GF-D8 (cell line): ENCODE measurements at regions not wholly inside any gene's neighbourhood (a gene's known extent, or its start where the extent isn't known, plus 50 kb on each side); places are given as distances from the start of the nearest gene placed in this dataset.
"Not testable (repeated sequence)": the region's sequence is repeated elsewhere in the genome, so short reads cannot be mapped to it uniquely, and the experiment has no call there.

Experiments used
- DNase-seq: peaks from one replicate; lab custom pipeline; 2025; lab: John Stamatoyannopoulos, UW

- not testable (repeated sequence) for DNase-seq
Observed at GRCh38 chr15:30688684-30689083, 62.8 kb downstream of the ARHGAP11B start.

DNA sequence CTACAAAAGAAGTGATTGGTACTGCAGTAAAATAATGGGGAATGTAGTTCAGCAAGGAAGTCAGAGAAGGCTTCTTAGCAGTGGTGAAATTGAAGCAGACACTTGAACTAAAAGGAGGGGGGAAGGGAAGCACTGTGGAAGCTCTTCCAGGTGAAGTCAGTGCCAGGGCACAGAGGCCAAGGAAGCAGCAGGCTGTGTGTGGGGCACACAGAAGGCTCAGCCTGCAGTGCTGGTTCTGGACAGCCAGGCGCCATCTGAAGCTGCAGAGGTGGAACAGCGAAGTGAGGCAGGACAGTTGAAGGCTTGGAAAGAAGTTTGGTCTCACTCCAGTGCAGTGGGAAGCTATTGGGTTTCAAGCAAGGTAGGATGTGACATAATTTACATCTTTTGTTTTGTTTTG lies 64.2 kb downstream of the ARHGAP11B start:
- not testable (repeated sequence) for DNase-seq

- not testable (repeated sequence) for DNase-seq
Observed at GRCh38 chr15:30695811-30696210, 69.9 kb downstream of the ARHGAP11B start.

DNA sequence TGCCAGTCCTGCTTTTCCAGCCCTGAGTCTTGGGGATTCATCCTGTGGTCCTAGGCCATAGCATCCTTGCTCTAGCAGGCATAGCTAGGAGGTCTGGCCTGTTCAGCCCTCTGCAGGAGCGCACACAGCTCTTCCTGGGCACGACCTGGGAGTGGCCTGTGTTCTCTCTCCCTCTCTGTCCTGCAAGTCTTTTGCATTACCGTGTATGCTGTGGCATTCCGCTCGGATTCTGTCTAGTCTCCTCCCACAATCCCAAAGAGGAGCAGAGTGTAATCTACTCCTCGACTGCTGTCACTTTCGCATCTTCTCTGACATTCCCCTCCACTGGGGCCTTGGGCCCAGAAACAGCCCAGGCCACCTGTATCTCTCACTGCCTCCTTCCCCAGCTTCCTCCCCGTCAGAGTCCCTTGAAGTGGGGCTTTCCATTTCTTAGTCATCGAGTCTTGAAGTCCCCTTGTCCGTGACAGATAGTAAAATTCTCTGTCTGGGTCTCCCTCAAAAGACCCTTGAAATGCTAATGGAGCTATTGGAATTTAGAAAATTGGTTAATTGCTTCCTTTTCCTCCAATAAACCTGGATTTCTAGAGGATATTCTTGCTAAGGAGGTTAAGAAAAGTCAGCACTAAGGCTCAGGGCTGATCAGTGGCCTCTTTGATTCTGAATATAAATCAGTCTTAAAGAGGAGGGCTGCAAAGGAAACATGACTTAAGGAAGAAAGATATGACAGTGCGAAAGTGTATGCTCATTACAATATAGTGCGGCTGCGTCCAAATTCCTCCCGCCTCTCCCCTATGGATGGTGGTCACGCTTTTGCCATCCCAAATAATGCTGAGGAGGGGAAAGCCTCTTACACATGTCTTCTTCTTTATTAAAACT lies 70.7 kb downstream of the ARHGAP11B start:
- not testable (repeated sequence) for DNase-seq

DNA sequence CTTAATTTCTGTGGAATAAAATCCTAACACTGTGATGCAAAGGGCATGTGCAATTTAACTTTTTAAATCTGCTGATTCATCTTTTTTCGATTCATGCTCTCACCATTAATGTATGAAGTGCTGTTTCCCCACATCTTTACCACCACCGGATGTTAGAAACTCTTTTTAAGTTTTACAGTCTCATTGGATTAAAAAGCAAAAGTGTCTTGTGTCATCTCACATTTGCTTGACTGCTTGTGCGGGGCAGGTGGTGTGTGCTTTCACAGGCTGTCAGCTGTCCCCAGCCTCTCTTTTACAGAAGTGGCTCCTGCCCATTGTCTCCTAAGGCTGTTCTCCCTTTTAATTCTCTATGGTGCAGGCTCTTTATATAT lies 71.4 kb downstream of the ARHGAP11B start:
- DNase-seq: not testable (repeated sequence)

- DNase-seq: not testable (repeated sequence)
Observed at GRCh38 chr15:30700006-30700597, 74.2 kb downstream of the ARHGAP11B start.

- not testable (repeated sequence) for DNase-seq
Observed at GRCh38 chr15:30707976-30708685, 82.2 kb downstream of the ARHGAP11B start.

GRCh38 chr15:30708809-30709208 lies 82.9 kb downstream of the ARHGAP11B start:
- not testable (repeated sequence) for DNase-seq

DNA sequence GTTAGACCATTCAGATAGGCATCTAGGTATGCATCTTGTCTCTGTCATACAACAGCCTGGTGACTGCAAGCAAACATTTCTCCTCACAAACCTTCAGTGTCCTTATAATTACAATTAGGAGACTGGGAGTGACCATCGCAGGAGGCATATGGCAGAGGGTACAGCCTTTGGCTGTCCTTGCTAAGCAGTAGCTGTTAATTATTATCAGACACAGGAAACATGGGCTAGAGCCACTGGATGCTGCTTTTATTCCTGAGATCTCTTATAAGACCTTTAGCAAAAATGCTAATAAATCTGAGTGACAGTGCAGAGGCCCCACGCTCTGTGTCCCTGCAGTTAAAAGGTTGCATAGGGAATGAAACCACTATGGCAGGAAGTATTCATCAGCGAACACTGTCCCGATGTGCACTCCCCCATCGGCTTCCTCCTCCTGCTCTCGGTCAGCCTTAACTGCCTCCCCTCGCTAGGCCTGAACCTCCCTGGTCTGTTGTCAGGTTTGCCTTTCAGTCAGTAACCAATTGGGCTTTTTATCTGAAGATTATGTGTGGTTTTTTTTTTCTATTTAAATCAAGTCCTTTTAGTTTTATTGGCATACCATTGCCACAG lies 92.2 kb downstream of the ARHGAP11B start:
- DNase-seq: not testable (repeated sequence)

DNA sequence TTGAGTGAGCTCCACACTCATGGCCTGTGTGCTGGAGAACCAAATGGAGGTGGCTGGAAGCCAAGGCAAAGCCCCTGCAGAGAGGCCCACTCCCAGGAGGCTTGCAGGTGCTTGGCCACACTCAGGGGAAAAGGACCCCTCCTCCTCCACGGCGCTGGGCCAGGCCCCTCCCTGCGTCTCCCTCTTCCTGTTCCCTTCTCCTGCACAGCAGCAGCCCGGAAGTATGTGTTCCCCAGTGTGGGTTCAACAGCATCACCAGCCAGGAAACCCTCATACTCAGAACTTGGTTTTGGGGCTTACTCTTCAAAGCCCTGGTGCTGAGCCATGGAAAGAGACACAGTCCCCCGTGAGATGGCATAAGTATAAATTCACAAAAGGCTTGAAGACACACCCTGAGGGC lies 93.4 kb downstream of the ARHGAP11B start:
- DNase-seq: not testable (repeated sequence)

DNA sequence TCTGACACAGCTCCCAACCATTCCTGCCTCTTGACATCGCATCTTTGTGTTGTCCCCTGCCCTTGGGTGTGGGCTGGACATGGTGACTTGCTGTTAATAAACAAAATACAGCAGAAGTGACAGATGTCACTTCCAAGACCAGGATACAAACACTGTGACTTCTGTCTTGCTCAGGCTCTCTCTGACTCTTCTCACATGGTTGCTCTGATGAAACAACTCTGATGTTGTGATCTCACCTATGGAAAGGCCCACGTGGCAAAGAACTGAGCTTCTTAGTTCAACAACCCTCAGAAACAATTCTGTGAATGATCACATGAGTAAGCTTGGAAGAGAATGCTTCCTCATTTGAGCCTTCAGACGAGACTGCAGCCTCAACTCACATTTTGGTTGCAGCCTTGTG lies 94.9 kb downstream of the ARHGAP11B start:
- not testable (repeated sequence) for DNase-seq

DNA sequence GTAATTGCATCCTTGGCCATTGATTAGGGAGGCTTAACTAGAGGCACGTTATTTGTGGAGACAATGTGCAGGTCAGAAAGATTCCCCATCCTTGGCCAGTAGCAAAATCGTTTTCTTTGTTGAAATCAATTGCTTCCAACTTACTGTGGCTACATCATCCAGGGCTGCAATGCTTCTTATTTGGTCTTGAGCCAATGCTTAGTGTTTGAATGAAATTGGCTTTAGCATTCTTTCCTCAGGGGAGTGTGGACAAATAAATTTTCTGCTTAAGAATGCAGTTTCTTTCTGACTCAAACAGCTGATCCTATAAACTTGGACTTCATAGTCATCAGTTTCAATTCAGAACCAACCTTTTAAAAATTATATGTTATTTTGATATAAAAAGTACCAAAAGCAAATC lies 95.6 kb downstream of the ARHGAP11B start:
- not testable (repeated sequence) for DNase-seq

GRCh38 chr15:30723540-30724175 lies 97.7 kb downstream of the ARHGAP11B start:
- DNase-seq: not testable (repeated sequence)

DNA sequence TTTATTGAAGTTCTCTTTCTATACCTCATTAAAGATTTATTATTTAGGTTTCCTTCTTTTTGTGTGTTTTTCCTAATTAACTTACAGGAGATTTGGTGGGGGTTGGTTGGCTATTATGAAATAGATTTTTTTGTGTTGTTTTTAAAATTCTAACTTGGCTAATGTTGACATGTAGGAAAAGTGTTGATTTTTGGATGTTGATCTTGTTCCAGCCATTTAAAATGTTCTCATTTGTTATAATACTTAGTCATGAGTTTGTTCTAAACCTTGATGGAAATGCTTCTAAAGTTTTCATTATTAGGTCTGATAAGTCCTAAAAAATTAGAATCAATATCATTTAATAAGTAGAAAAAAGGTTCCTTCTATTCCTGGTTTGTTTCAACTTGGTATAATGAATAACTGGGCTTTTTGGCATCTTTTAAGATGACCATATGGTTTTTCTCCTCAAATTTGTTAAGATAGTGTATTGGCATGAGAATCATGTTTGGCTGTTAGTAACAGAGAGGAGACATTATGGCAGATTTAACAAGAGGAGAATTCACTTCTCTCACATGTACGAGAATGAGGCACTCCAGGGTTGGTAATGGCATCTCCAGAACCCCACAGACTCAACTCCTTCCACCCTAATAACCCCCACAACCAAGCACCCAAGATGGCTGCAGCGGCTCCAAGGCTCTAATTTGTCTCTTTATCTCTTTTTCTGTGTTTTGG lies 104.1 kb downstream of the ARHGAP11B start:
- not testable (repeated sequence) for DNase-seq

DNA sequence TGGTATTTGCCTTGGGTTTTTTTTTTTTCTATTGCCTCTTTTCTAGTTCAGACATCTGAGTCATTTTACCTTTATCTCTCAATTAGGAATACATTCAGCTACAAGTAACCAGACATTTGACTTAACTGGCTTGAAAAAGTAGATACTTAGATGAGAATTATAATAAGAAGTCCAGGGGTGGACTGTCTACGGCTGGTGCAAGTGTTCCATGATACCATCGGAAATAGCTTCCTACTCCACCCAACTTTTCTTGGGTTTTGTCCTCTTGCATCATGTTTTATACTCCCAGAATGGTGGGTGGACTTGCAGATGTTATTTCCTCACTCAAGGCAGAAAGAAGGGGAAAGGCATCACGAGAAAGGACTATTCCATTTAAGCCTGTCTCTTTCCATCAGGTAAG lies 104.7 kb downstream of the ARHGAP11B start:
- not testable (repeated sequence) for DNase-seq

GRCh38 chr15:30732100-30732499 lies 106.2 kb downstream of the ARHGAP11B start:
- DNase-seq: not testable (repeated sequence)

DNA sequence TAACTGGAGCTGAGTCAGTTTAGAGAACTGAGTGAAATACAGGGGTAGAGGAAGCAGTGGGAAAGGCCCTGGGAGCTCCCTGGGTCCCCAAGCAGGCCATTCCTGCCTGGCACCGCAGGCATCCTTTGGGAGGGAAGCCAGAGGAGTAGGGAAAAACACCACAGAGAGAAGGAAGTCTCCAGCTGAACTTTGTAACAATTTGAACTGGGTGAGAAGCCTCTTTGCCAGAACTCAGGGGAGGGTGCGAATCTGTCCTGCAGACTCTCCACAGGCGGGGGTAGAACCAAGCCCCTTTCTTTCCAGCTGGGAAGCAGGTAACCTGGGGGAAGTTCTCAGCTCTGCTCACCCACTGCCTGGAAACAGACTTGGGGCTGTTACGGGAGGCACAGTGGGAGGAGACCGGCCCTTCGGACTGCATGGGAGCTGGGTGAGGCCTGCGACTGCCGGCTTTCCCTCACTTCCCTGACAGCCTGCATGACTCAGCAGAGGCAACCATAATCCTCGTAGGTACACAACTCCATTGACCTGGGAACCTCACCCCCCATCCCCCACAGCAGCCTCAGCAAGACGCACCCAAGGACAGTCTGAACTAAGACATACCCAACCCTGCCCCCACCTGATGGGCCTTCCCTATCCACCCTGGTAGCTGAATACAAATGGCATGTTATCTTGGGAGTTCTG lies 110.1 kb downstream of the ARHGAP11B start:
- DNase-seq: not testable (repeated sequence)

DNA sequence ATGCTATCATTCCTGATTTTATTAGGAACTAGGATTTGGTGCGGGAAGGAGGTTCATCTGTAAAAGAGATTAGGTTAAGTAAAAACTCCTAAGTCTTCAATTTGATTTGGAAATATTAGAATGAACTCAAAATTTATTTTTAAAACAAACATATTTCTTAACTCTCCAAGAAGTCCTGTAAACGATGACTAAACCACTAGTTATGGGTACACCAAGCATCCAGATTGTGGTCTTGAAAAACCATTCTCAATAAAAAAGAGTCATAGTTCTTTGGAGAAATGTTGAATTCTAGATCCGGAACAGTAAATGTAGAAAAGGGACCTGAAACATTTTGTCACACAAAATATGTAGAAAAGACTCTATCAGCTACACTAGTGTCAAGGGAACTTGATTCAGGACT lies 116.9 kb downstream of the ARHGAP11B start:
- DNase-seq: not testable (repeated sequence)

GRCh38 chr15:30749048-30749447 lies 123.1 kb downstream of the ARHGAP11B start:
- not testable (repeated sequence) for DNase-seq

GRCh38 chr15:30755036-30755687 lies 129.2 kb downstream of the ARHGAP11B start:
- not testable (repeated sequence) for DNase-seq
